Smooth muscle cell (in vitro differentiated cells): ENCODE measurements at regions not wholly inside any gene's neighbourhood (a gene's known extent, or its start where the extent isn't known, plus 50 kb on each side); places are given as distances from the start of the nearest gene placed in this dataset.
"Not testable (repeated sequence)": the region's sequence is repeated elsewhere in the genome, so short reads cannot be mapped to it uniquely, and the experiment has no call there.

Experiments used
- DNase-seq: peaks from one replicate; lab custom pipeline; 2025; ENCODE audit not compliant: unreplicated experiment; lab: John Stamatoyannopoulos, UW
- H2AFZ ChIP-seq: fragments of 200-600 bp; sonication (generic); 2 replicates; pipeline ENCODE4 v1.6.0; 2016; ENCODE audit warnings: antibody characterized with exemption, low read depth, mild to moderate bottlenecking
- H3F3A ChIP-seq: fragments of 200-600 bp; sonication (generic); 2 replicates; pipeline ENCODE4 v1.6.0; 2017; ENCODE audit warnings: antibody characterized with exemption, low read depth
- H3K27ac ChIP-seq: fragments of 200-600 bp; sonication (generic); 2 replicates; pipeline ENCODE4 v1.5.1; 2016; ENCODE audit warnings: low read depth, mild to moderate bottlenecking
- H3K27me3 ChIP-seq: fragments of 200-600 bp; sonication (generic); 2 replicates; pipeline ENCODE4 v1.6.1; 2016; ENCODE audit warnings: low read depth, mild to moderate bottlenecking
- H3K36me3 ChIP-seq: fragments of 200-600 bp; sonication (generic); 2 replicates; pipeline ENCODE4 v1.5.1; 2016; ENCODE audit warnings: low read depth
- H3K4me1 ChIP-seq: fragments of 200-600 bp; sonication (generic); 2 replicates; pipeline ENCODE4 v1.5.1; 2016; ENCODE audit warnings: low read depth
- H3K4me2 ChIP-seq: fragments of 200-600 bp; sonication (generic); 2 replicates; pipeline ENCODE4 v1.6.0; 2016; ENCODE audit warnings: mild to moderate bottlenecking
- H3K4me3 ChIP-seq: fragments of 200-600 bp; sonication (generic); 2 replicates; pipeline ENCODE4 v1.5.1; 2016; ENCODE audit warnings: mild to moderate bottlenecking
- H3K79me2 ChIP-seq: fragments of 200-600 bp; sonication (generic); 2 replicates; pipeline ENCODE4 v1.6.0; 2016; ENCODE audit warnings: low read depth, mild to moderate bottlenecking
- H3K9ac ChIP-seq: fragments of 200-600 bp; sonication (generic); 2 replicates; pipeline ENCODE4 v1.6.0; 2016; ENCODE audit warnings: low read depth
- H3K9me3 ChIP-seq: fragments of 200-600 bp; sonication (generic); replicated peaks from 2 replicates; pipeline ENCODE4 v1.5.1; 2016; ENCODE audit warnings: low read depth
- H4K20me1 ChIP-seq: fragments of 200-600 bp; sonication (generic); 2 replicates; pipeline ENCODE4 v1.6.0; 2016; ENCODE audit warnings: low read depth
- WGBS: methylation state at CpG from one replicate; pipeline ENCODE4 v1.1.7; 2016; ENCODE audit warnings: low lambda C conversion rate; 5-methylcytosine and 5-hydroxymethylcytosine counted together

DNA sequence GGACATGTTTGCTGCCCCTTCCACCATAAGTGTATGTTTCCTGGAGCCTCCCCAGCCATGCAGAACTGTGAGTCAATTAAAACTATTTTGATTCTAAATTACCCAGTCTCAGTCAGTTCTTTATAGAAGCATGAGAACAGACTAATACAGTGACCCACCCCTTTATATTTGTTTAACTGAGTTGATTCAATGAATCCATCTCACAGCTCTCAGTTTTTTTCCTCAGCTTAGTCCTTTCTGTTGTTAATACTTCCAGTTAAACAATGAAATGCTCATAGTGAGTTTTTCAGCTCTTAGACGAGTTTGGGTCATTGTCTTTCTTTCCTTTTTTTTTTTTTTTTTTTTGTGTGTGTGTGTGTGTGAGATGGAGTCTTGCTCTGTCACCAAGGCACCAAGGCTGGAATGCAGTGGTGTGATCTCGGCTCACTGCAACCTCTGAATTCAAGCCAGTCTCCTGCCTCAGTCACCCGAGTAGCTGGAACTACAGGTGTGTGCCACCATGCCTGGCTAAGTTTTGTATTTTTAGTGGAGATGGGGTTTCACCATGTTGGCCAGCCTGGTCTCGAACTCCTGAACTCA is 627.4 kb downstream of the SPATA31A7 start:
- H3K9ac ChIP-seq, H3K27me3 ChIP-seq, DNase-seq, H3F3A ChIP-seq, H3K4me2 ChIP-seq, H3K9me3 ChIP-seq, H4K20me1 ChIP-seq, H2AFZ ChIP-seq, H3K27ac ChIP-seq, H3K4me1 ChIP-seq, H3K79me2 ChIP-seq, H3K36me3 ChIP-seq, H3K4me3 ChIP-seq: not testable (repeated sequence)
- no CpG with 5 or more reads among the region's 4 CpGs for WGBS

DNA sequence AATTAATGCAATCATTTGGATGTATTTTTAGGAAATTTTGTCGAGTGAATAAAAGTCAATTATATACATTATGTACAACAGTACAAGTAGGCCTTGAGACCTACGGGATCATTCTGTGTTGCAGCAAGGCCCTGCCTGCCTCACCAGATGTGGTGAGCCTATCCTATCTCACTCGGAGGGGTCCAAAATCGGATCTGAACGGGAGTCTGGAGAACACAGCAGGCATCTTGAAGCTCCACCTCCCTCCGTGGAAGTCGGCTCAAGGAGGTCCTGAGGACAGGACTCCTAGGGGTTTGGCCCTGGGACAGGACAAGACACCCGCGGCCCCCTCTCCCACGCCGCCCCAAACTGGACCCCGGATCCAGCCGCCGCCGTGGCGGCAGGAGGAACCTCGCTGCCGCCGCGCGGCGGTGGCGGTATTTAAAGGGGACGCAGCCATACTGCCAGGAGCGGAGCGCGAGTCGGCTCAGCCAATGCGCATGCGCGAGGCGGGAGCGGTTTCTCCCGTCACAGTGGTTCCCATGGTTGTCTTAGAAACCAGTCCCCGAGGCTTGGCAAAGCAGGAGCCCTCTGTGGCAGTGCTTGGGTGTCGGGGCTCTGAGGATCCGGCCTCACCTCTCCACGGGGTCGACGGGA is 663.9 kb downstream of the SPATA31A7 start:
- not testable (repeated sequence) for H3K79me2 ChIP-seq, H3K27me3 ChIP-seq, H3K27ac ChIP-seq, H3F3A ChIP-seq, H2AFZ ChIP-seq, H4K20me1 ChIP-seq, H3K4me1 ChIP-seq, H3K36me3 ChIP-seq, H3K9ac ChIP-seq, H3K9me3 ChIP-seq, H3K4me2 ChIP-seq, DNase-seq
- peak overlapping the region; percentile 36 for H3K4me3 ChIP-seq
- 22% methylated on average over 22 of the region's 40 CpGs for WGBS

DNA sequence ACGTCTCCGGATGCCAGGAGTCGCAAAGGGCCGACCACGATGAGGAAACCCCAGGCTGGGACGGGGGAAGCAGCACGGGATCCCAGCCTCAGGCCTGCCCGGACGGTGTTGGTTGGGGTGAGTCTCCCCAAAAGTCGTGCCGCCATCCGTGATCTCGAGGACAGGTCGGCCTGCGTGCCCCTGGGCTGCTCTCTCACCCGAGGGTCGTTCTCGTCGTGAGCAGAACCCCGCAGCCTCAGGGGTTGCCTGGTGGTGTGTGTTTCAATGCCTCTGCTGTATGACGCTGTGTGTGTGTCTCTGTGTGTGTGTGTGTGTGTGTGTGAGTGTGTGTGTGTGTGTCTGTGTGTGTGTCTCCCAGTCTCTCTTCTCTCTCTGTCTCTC is 664.4 kb downstream of the SPATA31A7 start:
- H3K9ac ChIP-seq, DNase-seq, H3K79me2 ChIP-seq, H3K36me3 ChIP-seq, H4K20me1 ChIP-seq, H3K27ac ChIP-seq, H2AFZ ChIP-seq, H3K4me1 ChIP-seq, H3K27me3 ChIP-seq, H3F3A ChIP-seq, H3K9me3 ChIP-seq: not testable (repeated sequence)
- 60% methylated on average over 9 of the region's 21 CpGs for WGBS
- Histone ChIP-seq H3K4me3 (peak overlapping the region; percentile 36), H3K4me2 (peak overlapping the region; percentile 67)

DNA sequence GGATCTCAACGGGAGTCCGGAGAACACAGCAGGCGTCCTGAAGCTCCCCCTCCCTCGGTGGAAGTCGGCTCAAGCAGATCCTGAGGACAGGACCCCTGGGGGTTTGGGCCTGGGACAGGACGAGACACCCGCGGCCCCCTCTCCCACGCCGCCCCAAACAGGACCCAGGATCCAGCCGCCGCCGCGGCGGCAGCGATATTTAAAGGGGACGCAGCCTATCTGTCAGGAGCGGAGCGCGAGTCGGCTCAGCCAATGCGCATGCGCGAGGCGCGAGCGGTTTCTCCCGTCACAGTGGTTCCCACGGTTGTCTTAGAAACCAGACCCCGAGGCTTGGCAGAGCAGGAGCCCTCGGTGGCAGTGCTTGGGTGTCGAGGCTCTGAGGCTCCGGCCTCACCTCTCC is 666.4 kb downstream of the SPATA31A7 start:
- H3K36me3 ChIP-seq, H3K9me3 ChIP-seq, H3F3A ChIP-seq, H4K20me1 ChIP-seq, H3K4me1 ChIP-seq, H2AFZ ChIP-seq, H3K9ac ChIP-seq, H3K27ac ChIP-seq, DNase-seq, H3K27me3 ChIP-seq, H3K79me2 ChIP-seq, H3K4me3 ChIP-seq, H3K4me2 ChIP-seq: not testable (repeated sequence)
- WGBS: no CpG with 5 or more reads among the region's 33 CpGs

DNA sequence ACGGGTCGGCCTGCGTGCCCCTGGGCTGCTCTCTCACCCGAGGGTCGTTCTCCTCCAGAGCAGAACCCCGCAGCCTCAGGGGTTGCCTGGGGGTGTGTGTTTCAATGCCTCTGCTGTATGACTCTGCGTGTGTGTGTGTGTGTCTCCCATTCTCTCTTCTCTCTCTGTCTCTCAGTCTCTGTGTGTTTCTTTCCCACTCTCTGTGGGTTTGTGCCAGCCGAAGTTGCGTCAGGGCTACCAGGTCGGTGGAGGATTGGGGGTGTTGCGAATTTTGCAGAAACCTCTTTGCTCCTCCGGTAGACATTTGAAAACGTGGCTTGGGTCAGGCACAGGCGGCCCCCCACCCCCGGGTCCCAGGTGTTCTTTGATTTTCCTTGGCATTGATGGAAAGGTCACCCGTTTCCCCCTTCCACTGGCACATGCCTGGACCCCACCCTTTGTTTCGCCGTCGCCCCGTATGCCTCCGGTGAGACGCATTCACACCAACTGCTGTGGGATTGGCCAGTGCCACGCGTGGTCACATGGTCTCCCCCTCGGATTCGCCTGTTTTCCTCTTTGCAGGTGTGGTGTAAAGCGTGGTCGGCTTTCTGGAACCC is 667.1 kb downstream of the SPATA31A7 start:
- DNase-seq, H3K9me3 ChIP-seq, H3K36me3 ChIP-seq, H3K4me3 ChIP-seq, H3K79me2 ChIP-seq, H3K4me1 ChIP-seq, H3K4me2 ChIP-seq, H2AFZ ChIP-seq, H3K27me3 ChIP-seq, H3K9ac ChIP-seq, H3K27ac ChIP-seq, H4K20me1 ChIP-seq, H3F3A ChIP-seq: not testable (repeated sequence)
- 53% methylated on average over 7 of the region's 28 CpGs for WGBS

- H3K36me3 ChIP-seq, H3K27ac ChIP-seq, H3K4me2 ChIP-seq, H3K4me1 ChIP-seq, H4K20me1 ChIP-seq, H3K79me2 ChIP-seq, H3K27me3 ChIP-seq, DNase-seq, H3K9me3 ChIP-seq, H3F3A ChIP-seq, H3K9ac ChIP-seq, H3K4me3 ChIP-seq, H2AFZ ChIP-seq: not testable (repeated sequence)
- WGBS: no CpG with 5 or more reads among the region's 42 CpGs
Measured at GRCh38 chr9:61857709-61858351, 668.0 kb downstream of the SPATA31A7 start.

- H3K9me3 ChIP-seq, H3K4me3 ChIP-seq, DNase-seq, H3K4me1 ChIP-seq, H3K9ac ChIP-seq, H4K20me1 ChIP-seq, H3K36me3 ChIP-seq, H3K27ac ChIP-seq, H3F3A ChIP-seq, H3K79me2 ChIP-seq, H3K4me2 ChIP-seq, H2AFZ ChIP-seq, H3K27me3 ChIP-seq: not testable (repeated sequence)
- 65% methylated on average over 13 of the region's 29 CpGs for WGBS
Measured at GRCh38 chr9:61862431-61862971, 672.7 kb downstream of the SPATA31A7 start.

GRCh38 chr9:61864463-61864862 is 674.6 kb downstream of the SPATA31A7 start:
- not testable (repeated sequence) for H3K4me3 ChIP-seq, H3F3A ChIP-seq, H4K20me1 ChIP-seq, H3K9me3 ChIP-seq, DNase-seq, H3K4me2 ChIP-seq, H3K27ac ChIP-seq, H3K79me2 ChIP-seq, H3K9ac ChIP-seq, H3K27me3 ChIP-seq, H3K4me1 ChIP-seq, H2AFZ ChIP-seq, H3K36me3 ChIP-seq
- 90% methylated on average over 5 of the region's 7 CpGs for WGBS
